IMR-90 (cell line): ENCODE measurements at regions not wholly inside any gene's neighbourhood (a gene's known extent, or its start where the extent isn't known, plus 50 kb on each side); places are given as distances from the start of the nearest gene placed in this dataset.

ENCODE experiments used
- ATAC-seq: fragments of 200-7000 bp; cut with Tn5 transposase; 2 replicates; pipeline ENCODE4 v1.9.1; 2020; ENCODE audit warnings: low read depth, mild to moderate bottlenecking, moderate library complexity
- BruUV-seq: library from RNA; stranded (reverse); fragments of 400-500 nt; replicated peaks from 2 replicates; lab custom pipeline; 2021; lab: Mats Ljungman, UMichigan
- CTCF ChIA-PET: fragments of 300-600 bp; formaldehyde crosslinking; extraction: SDS; loops from one replicate; lab custom pipeline; 2021; ENCODE audit warnings: antibody characterized with exemption; lab: Yijun Ruan, JAX
- POLR2A ChIA-PET: fragments of 300-600 bp; sonication (Branson Sonifier 250); formaldehyde crosslinking; loops from one replicate; lab custom pipeline; 2022; ENCODE audit warnings: antibody characterized with exemption; ENCODE audit not compliant: unreplicated experiment; lab: Charles Lee
- DNase-seq: peaks from one replicate; pipeline ENCODE4 v3.0.0; 2013
- H2AFZ ChIP-seq: replicated peaks from 2 replicates; pipeline ENCODE3; 2013; ENCODE audit warnings: low read length, mild to moderate bottlenecking; ENCODE audit not compliant: poor library complexity
- H2AK5ac ChIP-seq: 2 replicates; pipeline ENCODE4 v1.6.1; 2013; ENCODE audit warnings: low read depth, low read length, inconsistent platforms
- H2AK9ac ChIP-seq: replicated peaks from 2 replicates; pipeline ENCODE3; 2013; ENCODE audit warnings: mild to moderate bottlenecking, low read depth, low read length, moderate library complexity; ENCODE audit not compliant: poor library complexity
- H2BK120ac ChIP-seq: 2 replicates; pipeline ENCODE4 v1.6.1; 2013; ENCODE audit warnings: low read depth, low read length, inconsistent platforms
- H2BK15ac ChIP-seq: 3 replicates; pipeline ENCODE4 v1.6.1; 2013; ENCODE audit warnings: low read depth, low read length, inconsistent platforms
- H2BK20ac ChIP-seq: 2 replicates; pipeline ENCODE4 v1.6.1; 2013; ENCODE audit warnings: low read depth, mild to moderate bottlenecking, inconsistent platforms, low read length, moderate library complexity
- H2BK5ac ChIP-seq: 2 replicates; pipeline ENCODE4 v1.6.1; 2013; ENCODE audit warnings: mild to moderate bottlenecking, low read depth, low read length, inconsistent platforms; ENCODE audit not compliant: poor library complexity, severe bottlenecking
- H3K14ac ChIP-seq: replicated peaks from 2 replicates; pipeline ENCODE4 v1.6.1; 2013; ENCODE audit warnings: low read depth, low read length, inconsistent platforms
- H3K18ac ChIP-seq: 2 replicates; pipeline ENCODE4 v1.6.1; 2013; ENCODE audit warnings: low read depth, low read length, control low read depth
- H3K23ac ChIP-seq: 2 replicates; pipeline ENCODE4 v1.6.1; 2013; ENCODE audit warnings: low read depth, low read length, inconsistent platforms
- H3K27ac ChIP-seq: 2 replicates; pipeline ENCODE4 v1.5.1; 2013; ENCODE audit warnings: mild to moderate bottlenecking, control low read depth, low read length; ENCODE audit not compliant: insufficient read depth
- H3K27me3 ChIP-seq: 2 replicates; pipeline ENCODE4 v1.6.1; 2013; ENCODE audit warnings: low read length; ENCODE audit not compliant: control insufficient read depth, insufficient read depth
- H3K36me3 ChIP-seq: 2 replicates; pipeline ENCODE4 v1.6.1; 2013; ENCODE audit warnings: low read length, mixed read lengths; ENCODE audit not compliant: control insufficient read depth, insufficient read depth
- H3K4ac ChIP-seq: 2 replicates; pipeline ENCODE4 v1.6.1; 2013; ENCODE audit warnings: low read depth, low read length, inconsistent platforms
- H3K4me1 ChIP-seq: 2 replicates; pipeline ENCODE4 v1.6.1; 2013; ENCODE audit warnings: low read length, mixed read lengths; ENCODE audit not compliant: control insufficient read depth, insufficient read depth
- H3K4me2 ChIP-seq: 2 replicates; pipeline ENCODE4 v1.6.1; 2013; ENCODE audit warnings: low read depth, mild to moderate bottlenecking, control low read depth, low read length, moderate library complexity
- H3K4me3 ChIP-seq: 2 replicates; pipeline ENCODE4 v1.5.1; 2013; ENCODE audit warnings: low read depth, mild to moderate bottlenecking, control low read depth, low read length, moderate library complexity; ENCODE audit not compliant: insufficient read depth
- H3K56ac ChIP-seq: 2 replicates; pipeline ENCODE4 v1.6.1; 2013; ENCODE audit warnings: low read length, inconsistent platforms; ENCODE audit not compliant: insufficient read depth; ENCODE audit errors: extremely low read depth
- H3K79me1 ChIP-seq, 2 experiments: 2 replicates each; pipeline ENCODE4 v1.6.1; 2013; ENCODE audit warnings: low read length in 2 of 2, inconsistent platforms in 1 of 2, low read depth in 1 of 2
- H3K9ac ChIP-seq: 2 replicates; pipeline ENCODE4 v1.6.1; 2013; ENCODE audit warnings: low read depth, low read length, control low read depth
- H3K9me1 ChIP-seq: 2 replicates; pipeline ENCODE4 v1.6.1; 2013; ENCODE audit warnings: low read length, inconsistent platforms; ENCODE audit not compliant: insufficient read depth
- H3K9me3 ChIP-seq: 2 replicates; pipeline ENCODE4 v1.6.1; 2013; ENCODE audit warnings: low read length; ENCODE audit not compliant: control insufficient read depth, insufficient read depth
- H4K20me1 ChIP-seq: 2 replicates; pipeline ENCODE4 v1.6.1; 2013; ENCODE audit warnings: low read length, inconsistent platforms; ENCODE audit not compliant: insufficient read depth
- H4K5ac ChIP-seq: 2 replicates; pipeline ENCODE4 v1.6.1; 2013; ENCODE audit warnings: mild to moderate bottlenecking, low read depth, low read length, control low read depth
- H4K8ac ChIP-seq, 2 experiments: 2 replicates each; pipeline ENCODE4 v1.6.1; 2013; ENCODE audit warnings: low read depth in 2 of 2, low read length in 2 of 2, control low read depth in 1 of 2, inconsistent platforms in 1 of 2
- H4K91ac ChIP-seq: 2 replicates; pipeline ENCODE4 v1.6.1; 2013; ENCODE audit warnings: low read depth, low read length, inconsistent platforms; ENCODE audit not compliant: insufficient read depth
- BHLHE40 ChIP-seq: fragments of 150-350 bp; IDR thresholded peaks from 2 replicates; pipeline ENCODE4 v1.6.1; 2016; ENCODE audit warnings: mild to moderate bottlenecking, low read depth, low read length
- CHD1 ChIP-seq: IDR thresholded peaks from 2 replicates; pipeline ENCODE4 v1.6.1; 2012; ENCODE audit warnings: low read depth, low read length, improper control_type of control experiment
- FOS ChIP-seq: fragments of 150-350 bp; IDR thresholded peaks from 2 replicates; pipeline ENCODE4 v1.6.1; 2016; ENCODE audit warnings: low read depth, low read length
- MAFK ChIP-seq: IDR thresholded peaks from 2 replicates; pipeline ENCODE4 v1.6.1; 2012; ENCODE audit warnings: low read depth, low read length, improper control_type of control experiment
- MAZ ChIP-seq: IDR thresholded peaks from 2 replicates; pipeline ENCODE4 v1.6.1; 2012; ENCODE audit warnings: low read depth, mild to moderate bottlenecking, low read length, improper control_type of control experiment, moderate library complexity, borderline replicate concordance
- MXI1 ChIP-seq: IDR thresholded peaks from 2 replicates; pipeline ENCODE4 v1.6.1; 2012; ENCODE audit warnings: low read depth, mild to moderate bottlenecking, low read length, moderate library complexity, borderline replicate concordance
- NFE2L2 ChIP-seq: fragments of 150-350 bp; IDR thresholded peaks from 2 replicates; pipeline ENCODE4 v1.6.1; 2016; ENCODE audit warnings: low read depth, mild to moderate bottlenecking, low read length
- POLR2A ChIP-seq: IDR thresholded peaks from 2 replicates; pipeline ENCODE4 v1.6.1; 2012; ENCODE audit warnings: mild to moderate bottlenecking, low read depth, low read length
- RAD21 ChIP-seq: IDR thresholded peaks from 2 replicates; pipeline ENCODE4 v1.6.1; 2012; ENCODE audit warnings: low read length, improper control_type of control experiment
- RCOR1 ChIP-seq: IDR thresholded peaks from 2 replicates; pipeline ENCODE4 v1.6.1; 2012; ENCODE audit warnings: mild to moderate bottlenecking, low read length, improper control_type of control experiment; ENCODE audit not compliant: insufficient replicate concordance
- RFX5 ChIP-seq: IDR thresholded peaks from 2 replicates; pipeline ENCODE4 v1.8.0; 2012; ENCODE audit warnings: low read depth, mild to moderate bottlenecking, low read length, moderate library complexity
- SMC3 ChIP-seq: fragments of 150-350 bp; IDR thresholded peaks from 2 replicates; pipeline ENCODE4 v1.6.1; 2016; ENCODE audit warnings: low read depth, mild to moderate bottlenecking, antibody characterized with exemption, low read length, moderate library complexity
- WGBS, 2 experiments: methylation state at CpG; one replicate each; pipeline versions ENCODE4 v1.1.5 to v1.1.7; 2013; ENCODE audit warnings: missing lambda C conversion rate in 2 of 2; ENCODE audit not compliant: insufficient read length in 1 of 2; ENCODE audit errors: extremely low coverage in 2 of 2; 5-methylcytosine and 5-hydroxymethylcytosine counted together
- dilution Hi-C: fragments of 300-500 bp; cut with HindIII; formaldehyde crosslinking; loops from one replicate; pipeline ENCODE4 v1.14.3; 2018; ENCODE audit warnings: low sequenced_read_pairs; ENCODE audit not compliant: unreplicated experiment
- in situ Hi-C: fragments of 300-500 bp; cut with MboI; formaldehyde crosslinking; loops from 3 replicates; pipeline ENCODE4 v1.14.3; 2019; ENCODE audit warnings: low sequenced_read_pairs, inconsistent platforms, mixed read lengths
- intact Hi-C: fragments of 100-400 bp; cut with micrococcal nuclease; formaldehyde crosslinking; loops from 2 replicates; pipeline ENCODE4 v1.10.0; 2022
- TF ChIP-seq, protein P1 (sequence below): fragments of 150-350 bp; IDR thresholded peaks from 2 replicates; pipeline ENCODE4 v1.6.1; 2016; ENCODE audit warnings: low read depth, mild to moderate bottlenecking, low read length, moderate library complexity, borderline replicate concordance
- TF ChIP-seq, protein P2 (sequence below): fragments of 150-350 bp; IDR thresholded peaks from 2 replicates; pipeline ENCODE4 v1.6.1; 2017; ENCODE audit warnings: mild to moderate bottlenecking, antibody characterized with exemption, low read length, low read depth
- TF ChIP-seq, protein P3 (sequence below): conservative IDR thresholded peaks from 2 replicates; pipeline ENCODE4 v1.5.1; 2012; ENCODE audit warnings: mild to moderate bottlenecking, low read depth, low read length, improper control_type of control experiment

DNA sequence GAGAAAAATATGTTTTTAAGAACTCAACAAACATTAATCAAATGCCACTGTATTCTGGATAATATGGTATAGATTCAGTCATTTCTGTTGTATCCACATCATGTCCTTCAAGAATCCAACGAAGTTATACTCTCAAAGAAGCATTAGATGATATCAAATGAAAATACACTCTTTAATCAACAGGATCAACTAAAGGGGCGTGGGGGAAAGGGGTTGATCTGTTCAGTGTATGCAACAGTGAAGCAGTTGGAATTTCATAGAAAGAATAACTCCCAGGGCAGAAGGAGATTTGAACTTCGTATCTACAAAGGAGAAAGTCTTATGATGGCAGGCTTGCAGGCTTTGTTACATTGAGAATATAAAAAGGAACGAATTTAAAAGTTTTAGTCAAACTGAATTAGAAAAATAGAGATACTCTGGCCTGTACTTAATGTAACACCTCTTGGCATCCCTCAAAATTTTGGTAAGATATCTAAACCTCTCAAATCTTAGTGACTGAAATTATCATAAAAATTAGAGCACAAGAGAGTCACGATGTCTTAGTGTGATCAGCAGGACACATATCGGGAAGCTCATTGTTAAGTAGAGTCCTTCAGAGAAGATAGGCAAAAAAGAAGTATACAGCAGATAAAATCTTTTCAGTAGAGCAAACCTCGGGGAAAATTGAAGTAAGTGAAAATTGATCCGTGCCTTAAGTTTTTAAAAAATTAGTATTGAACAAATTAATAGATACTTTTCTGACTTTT is 431.4 kb downstream of the KCNJ18 start:
- no peak overlapping the region for H2BK15ac ChIP-seq
- ChIA-PET POLR2A (no interaction called here), CTCF (interaction anchor here (0.6 kb wide), 1 partner anchor 13 kb away, joined by 3 read pairs; no protein-coding TSS in a partner anchor)
- no peaks in the 10 kb centered on the region for H3K36me3 ChIP-seq
- no peak overlapping the region for H4K8ac ChIP-seq
- ATAC-seq (no peak), DNase-seq (no peak)
- no peak overlapping the region for H2BK5ac ChIP-seq
- dilution Hi-C loops, result no loop called here
- H3K14ac ChIP-seq, result no peak overlapping the region
- no peak overlapping the region for H2AFZ ChIP-seq
- WGBS, 2 experiments, result 32% methylated on average over 3 of the region's 8 CpGs; no CpG with 5 or more reads in 1 of the 2 experiments
- no peak overlapping the region for H3K4me2 ChIP-seq
- in situ Hi-C loops, result no loop called here
- H2BK120ac ChIP-seq, result no peak overlapping the region
- H4K20me1 ChIP-seq, result no peaks in the 10 kb centered on the region
- no peak overlapping the region for H3K9ac ChIP-seq
- H3K4me3 ChIP-seq, result no peak overlapping the region
- intact Hi-C loops, result no loop called here
- H3K27ac ChIP-seq, result no peak overlapping the region
- no peak overlapping the region for H2BK20ac ChIP-seq
- H3K18ac ChIP-seq, result no peak overlapping the region
- peaks cover 2% of the 10 kb centered on the region; the same call in 1 of the 2 replicates for H3K9me3 ChIP-seq
- H3K4ac ChIP-seq, result no peak overlapping the region
- no peaks in the 10 kb centered on the region for H3K79me1 ChIP-seq
- no peak overlapping the region for H4K5ac ChIP-seq
- no peaks in the 10 kb centered on the region for H3K27me3 ChIP-seq
- H3K56ac ChIP-seq, result no peak overlapping the region
- H3K4me1 ChIP-seq, result no peaks in the 10 kb centered on the region
- no peak overlapping the region for H2AK9ac ChIP-seq
- no peak for TF ChIP-seq RAD21
- no peak for TF ChIP-seq RCOR1
- TF ChIP-seq FOS, result no peak
- no peak for TF ChIP-seq MXI1
- no peak for TF ChIP-seq POLR2A
- TF ChIP-seq MAZ, result no peak
- TF ChIP-seq, protein P1, sequence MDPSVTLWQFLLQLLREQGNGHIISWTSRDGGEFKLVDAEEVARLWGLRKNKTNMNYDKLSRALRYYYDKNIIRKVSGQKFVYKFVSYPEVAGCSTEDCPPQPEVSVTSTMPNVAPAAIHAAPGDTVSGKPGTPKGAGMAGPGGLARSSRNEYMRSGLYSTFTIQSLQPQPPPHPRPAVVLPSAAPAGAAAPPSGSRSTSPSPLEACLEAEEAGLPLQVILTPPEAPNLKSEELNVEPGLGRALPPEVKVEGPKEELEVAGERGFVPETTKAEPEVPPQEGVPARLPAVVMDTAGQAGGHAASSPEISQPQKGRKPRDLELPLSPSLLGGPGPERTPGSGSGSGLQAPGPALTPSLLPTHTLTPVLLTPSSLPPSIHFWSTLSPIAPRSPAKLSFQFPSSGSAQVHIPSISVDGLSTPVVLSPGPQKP, result no peak
- TF ChIP-seq, protein P2, sequence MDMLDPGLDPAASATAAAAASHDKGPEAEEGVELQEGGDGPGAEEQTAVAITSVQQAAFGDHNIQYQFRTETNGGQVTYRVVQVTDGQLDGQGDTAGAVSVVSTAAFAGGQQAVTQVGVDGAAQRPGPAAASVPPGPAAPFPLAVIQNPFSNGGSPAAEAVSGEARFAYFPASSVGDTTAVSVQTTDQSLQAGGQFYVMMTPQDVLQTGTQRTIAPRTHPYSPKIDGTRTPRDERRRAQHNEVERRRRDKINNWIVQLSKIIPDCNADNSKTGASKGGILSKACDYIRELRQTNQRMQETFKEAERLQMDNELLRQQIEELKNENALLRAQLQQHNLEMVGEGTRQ, result no peak
- no peak for TF ChIP-seq RFX5
- TF ChIP-seq, protein P3, sequence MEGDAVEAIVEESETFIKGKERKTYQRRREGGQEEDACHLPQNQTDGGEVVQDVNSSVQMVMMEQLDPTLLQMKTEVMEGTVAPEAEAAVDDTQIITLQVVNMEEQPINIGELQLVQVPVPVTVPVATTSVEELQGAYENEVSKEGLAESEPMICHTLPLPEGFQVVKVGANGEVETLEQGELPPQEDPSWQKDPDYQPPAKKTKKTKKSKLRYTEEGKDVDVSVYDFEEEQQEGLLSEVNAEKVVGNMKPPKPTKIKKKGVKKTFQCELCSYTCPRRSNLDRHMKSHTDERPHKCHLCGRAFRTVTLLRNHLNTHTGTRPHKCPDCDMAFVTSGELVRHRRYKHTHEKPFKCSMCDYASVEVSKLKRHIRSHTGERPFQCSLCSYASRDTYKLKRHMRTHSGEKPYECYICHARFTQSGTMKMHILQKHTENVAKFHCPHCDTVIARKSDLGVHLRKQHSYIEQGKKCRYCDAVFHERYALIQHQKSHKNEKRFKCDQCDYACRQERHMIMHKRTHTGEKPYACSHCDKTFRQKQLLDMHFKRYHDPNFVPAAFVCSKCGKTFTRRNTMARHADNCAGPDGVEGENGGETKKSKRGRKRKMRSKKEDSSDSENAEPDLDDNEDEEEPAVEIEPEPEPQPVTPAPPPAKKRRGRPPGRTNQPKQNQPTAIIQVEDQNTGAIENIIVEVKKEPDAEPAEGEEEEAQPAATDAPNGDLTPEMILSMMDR, result no peak
- TF ChIP-seq SMC3, result no peak
- no peak for TF ChIP-seq CHD1
- TF ChIP-seq MAFK, result no peak
- TF ChIP-seq NFE2L2, result no peak
- TF ChIP-seq BHLHE40, result no peak
- H3K9me1 ChIP-seq, result no peaks in the 10 kb centered on the region
- H2AK5ac ChIP-seq, result no peak overlapping the region
- H3K23ac ChIP-seq, result no peak overlapping the region
- no TSS peak for BruUV-seq
- no peak overlapping the region for H4K91ac ChIP-seq
